Stimulated activated effector memory CD8-positive, alpha-beta T cell treated with anti-CD3 and anti-CD28 coated beads, Interleukin-12 subunit alpha, Interleukin-12 subunit beta, amount 100 ng/mL, for 72 hours (primary cell): ENCODE measurements at regions not wholly inside any gene's neighbourhood (a gene's known extent, or its start where the extent isn't known, plus 50 kb on each side); places are given as distances from the start of the nearest gene placed in this dataset.
"Not testable (repeated sequence)": the region's sequence is repeated elsewhere in the genome, so short reads cannot be mapped to it uniquely, and the experiment has no call there.

Source experiments
- ATAC-seq: fragments of 150-1000 bp; cut with Tn5 transposase; 2 replicates; pipeline ENCODE4 v1.10.0; 2021
- DNase-seq, 2 donors: peaks; one replicate each; pipeline ENCODE4 v3.0.0; 2021 to 2022; ENCODE audit warnings: low spot score in 2 of 2
- H3K27ac Mint-ChIP-seq: one replicate; pipeline ENCODE4 v1.8.0; 2022; ENCODE audit warnings: mild to moderate bottlenecking, mixed read lengths
- H3K36me3 Mint-ChIP-seq: one replicate; pipeline ENCODE4 v1.8.0; 2022; ENCODE audit warnings: mild to moderate bottlenecking, mixed read lengths
- H3K4me1 Mint-ChIP-seq: one replicate; pipeline ENCODE4 v1.8.0; 2022; ENCODE audit warnings: mixed read lengths
- H3K4me3 Mint-ChIP-seq: one replicate; pipeline ENCODE4 v1.8.0; 2022; ENCODE audit warnings: mild to moderate bottlenecking, mixed read lengths
- H3K9me3 Mint-ChIP-seq: one replicate; pipeline ENCODE4 v1.8.0; 2022; ENCODE audit warnings: mixed read lengths

DNA sequence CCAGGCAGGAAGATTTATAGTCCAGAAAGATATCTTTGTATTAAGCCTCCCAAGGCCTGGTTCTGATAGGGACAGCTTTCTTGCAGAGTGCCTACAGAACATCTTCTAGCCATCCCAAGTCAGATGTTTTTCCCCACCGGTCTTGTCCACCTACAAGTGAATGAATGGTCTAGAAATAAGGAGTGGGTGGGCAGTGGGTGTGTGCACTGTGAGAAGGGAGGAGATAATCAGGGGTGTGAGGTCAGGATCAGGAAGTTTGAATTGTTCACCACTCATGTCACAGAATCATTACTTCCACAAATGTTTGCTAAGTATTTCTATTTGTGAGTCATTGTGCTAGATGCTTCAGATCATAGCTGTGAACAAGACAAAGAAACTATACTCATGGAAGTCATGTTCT is 332.6 kb downstream of the NKX6-1 start:
- no peaks in the 10 kb centered on the region for H3K36me3 Mint-ChIP-seq
- H3K9me3 Mint-ChIP-seq = no peaks in the 10 kb centered on the region
- no peaks in the 10 kb centered on the region for H3K4me1 Mint-ChIP-seq
- ATAC-seq = no peak
- no peak overlapping the region for H3K27ac Mint-ChIP-seq
- DNase-seq = no peak
- no peak overlapping the region for H3K4me3 Mint-ChIP-seq

DNA sequence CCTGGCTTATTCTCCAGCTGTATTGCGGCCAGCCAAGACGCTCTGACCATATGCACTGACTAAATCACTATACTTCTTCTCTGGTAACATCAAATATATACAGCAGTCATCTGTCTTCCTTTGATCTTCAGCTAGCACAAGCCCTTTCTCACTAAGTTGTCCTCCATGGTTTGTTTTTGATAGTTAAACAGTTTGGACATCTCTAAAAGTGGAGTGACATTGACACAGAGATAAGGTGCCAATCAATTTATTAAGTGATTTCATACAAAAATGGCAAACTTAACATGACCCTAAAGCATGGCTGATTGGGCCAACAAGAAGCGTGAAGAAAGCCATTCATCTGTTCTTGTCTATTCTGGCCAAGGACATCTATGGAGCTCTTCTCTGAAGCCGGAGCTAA is 334.9 kb downstream of the NKX6-1 start:
- H3K9me3 Mint-ChIP-seq = no peaks in the 10 kb centered on the region

DNA sequence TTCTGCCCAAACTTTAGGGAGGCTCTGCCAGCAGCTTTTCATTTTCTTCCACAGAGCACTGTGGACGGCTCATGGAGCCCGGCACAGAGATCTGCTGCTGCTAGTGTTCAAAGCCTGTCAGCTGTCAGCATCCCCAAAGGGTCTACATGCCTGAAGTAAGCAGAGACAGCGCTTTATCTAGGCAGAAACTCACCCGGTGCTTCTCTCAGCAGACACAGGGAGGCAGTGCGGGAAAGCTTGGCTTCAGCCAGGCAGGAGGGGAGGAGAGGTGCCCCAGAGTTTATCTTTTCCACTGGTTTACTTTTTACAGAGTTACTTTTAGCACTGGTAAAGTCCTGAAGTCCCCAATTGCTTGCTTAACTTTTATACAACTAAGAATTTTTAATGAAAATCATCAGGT is 339.3 kb downstream of the NKX6-1 start:
- Mint-ChIP-seq H3K4me3 (no peak overlapping the region), H3K9me3 (no peaks in the 10 kb centered on the region), H3K36me3 (no peaks in the 10 kb centered on the region), H3K4me1 (no peaks in the 10 kb centered on the region), H3K27ac (no peak overlapping the region)
- DNase-seq (no peak), ATAC-seq (no peak)

More for the DNA sequence above, 334.9 kb downstream of the NKX6-1 start:
- ATAC-seq (no peak), DNase-seq (no peak)
- Mint-ChIP-seq H3K4me1 (no peaks in the 10 kb centered on the region), H3K27ac (no peak overlapping the region), H3K4me3 (no peak overlapping the region), H3K36me3 (no peaks in the 10 kb centered on the region)

DNA sequence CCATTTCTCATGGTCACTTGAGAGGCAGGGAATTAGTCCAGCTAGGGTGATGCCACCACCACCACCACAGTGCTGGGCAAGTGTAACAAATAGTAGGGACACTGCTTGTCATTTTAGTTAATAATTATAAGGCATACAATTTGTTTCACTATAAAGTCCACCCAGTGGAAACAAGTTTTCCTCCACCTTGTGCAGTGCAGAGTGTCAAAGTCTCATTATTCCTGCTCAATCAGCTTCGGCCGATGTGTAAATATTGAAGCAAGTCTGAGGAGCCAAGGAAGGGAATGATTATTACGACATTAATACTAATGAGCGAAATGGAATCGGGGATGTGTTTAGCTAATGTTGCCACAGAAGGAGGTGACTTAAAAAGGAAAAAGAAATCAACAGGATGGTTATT is 340.4 kb downstream of the NKX6-1 start:
- no peak overlapping the region for H3K27ac Mint-ChIP-seq
- ATAC-seq (no peak), DNase-seq (no peak)
- H3K4me3 Mint-ChIP-seq = no peak overlapping the region
- H3K9me3 Mint-ChIP-seq = no peaks in the 10 kb centered on the region
- no peaks in the 10 kb centered on the region for H3K4me1 Mint-ChIP-seq
- no peaks in the 10 kb centered on the region for H3K36me3 Mint-ChIP-seq

DNA sequence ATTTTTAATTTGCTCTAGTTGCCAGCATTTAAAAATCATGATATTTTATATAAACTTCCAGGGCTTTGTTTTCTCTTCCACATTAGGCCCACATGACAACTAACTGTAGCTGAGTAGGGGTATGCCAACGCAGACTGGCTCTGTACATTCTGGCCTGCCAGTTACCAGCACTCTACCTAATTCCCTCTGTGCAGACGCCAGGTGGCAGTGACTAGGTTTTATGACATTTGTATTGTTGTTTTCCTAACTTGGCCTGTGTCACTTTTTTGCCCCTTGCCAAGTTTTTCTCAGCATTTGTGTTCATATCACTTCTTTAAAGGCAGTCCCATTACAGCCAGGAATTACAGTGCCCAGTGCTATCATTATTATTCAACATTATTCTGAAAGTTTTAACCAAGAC is 347.5 kb downstream of the NKX6-1 start:
- ATAC-seq = no peak

DNA sequence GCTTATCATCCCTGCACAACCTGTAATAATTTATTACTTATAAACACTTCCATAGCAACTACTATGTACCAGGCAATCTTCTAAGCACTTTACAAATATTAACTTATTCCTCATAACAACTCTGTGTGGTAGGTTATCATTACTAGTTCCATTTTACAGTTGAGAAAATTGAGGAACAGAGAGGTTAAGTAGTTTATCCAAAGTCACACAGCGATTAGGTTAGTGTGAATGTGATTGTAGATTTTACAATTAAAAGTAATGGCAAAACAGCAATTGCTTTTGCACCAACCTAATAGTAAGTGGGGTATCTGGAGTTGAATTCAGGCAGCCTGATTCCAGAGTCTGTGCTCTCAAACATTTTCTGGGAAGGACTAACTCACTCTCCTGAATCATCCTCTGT is 348.9 kb downstream of the NKX6-1 start:
- H3K9me3 Mint-ChIP-seq = no peaks in the 10 kb centered on the region
- H3K27ac Mint-ChIP-seq = no peak overlapping the region
- H3K4me1 Mint-ChIP-seq = no peaks in the 10 kb centered on the region
- DNase-seq (no peak), ATAC-seq (no peak)
- H3K36me3 Mint-ChIP-seq = no peaks in the 10 kb centered on the region
- H3K4me3 Mint-ChIP-seq = no peak overlapping the region

More for the DNA sequence above, 347.5 kb downstream of the NKX6-1 start:
- no peaks in the 10 kb centered on the region for H3K4me1 Mint-ChIP-seq
- no peak overlapping the region for H3K4me3 Mint-ChIP-seq
- no peaks in the 10 kb centered on the region for H3K9me3 Mint-ChIP-seq
- H3K36me3 Mint-ChIP-seq = no peaks in the 10 kb centered on the region
- H3K27ac Mint-ChIP-seq = no peak overlapping the region
- no peak for DNase-seq

DNA sequence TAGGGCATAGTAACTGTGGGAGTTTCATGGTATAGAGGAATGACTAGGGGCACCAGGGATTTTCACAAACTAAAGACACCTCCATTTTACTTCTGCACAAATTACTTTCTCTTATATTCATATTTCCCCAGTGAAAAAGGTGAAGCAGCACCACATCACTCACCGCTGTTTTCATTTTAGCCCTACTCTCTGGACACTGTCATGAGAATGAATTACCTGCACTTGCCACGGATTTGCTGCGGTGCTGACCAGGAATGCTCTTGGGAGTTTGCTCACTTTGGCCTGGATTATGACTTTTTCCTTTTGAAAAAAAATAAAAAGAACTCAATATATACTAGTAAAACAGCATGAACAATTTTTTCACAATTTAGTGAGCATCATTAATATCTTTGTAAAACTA is 351.3 kb downstream of the NKX6-1 start:
- ATAC-seq (no peak), DNase-seq (no peak)
- H3K27ac Mint-ChIP-seq = no peak overlapping the region
- H3K36me3 Mint-ChIP-seq = no peaks in the 10 kb centered on the region
- peaks cover under 1% of the 10 kb centered on the region for H3K9me3 Mint-ChIP-seq
- no peak overlapping the region for H3K4me3 Mint-ChIP-seq
- H3K4me1 Mint-ChIP-seq = no peaks in the 10 kb centered on the region

DNA sequence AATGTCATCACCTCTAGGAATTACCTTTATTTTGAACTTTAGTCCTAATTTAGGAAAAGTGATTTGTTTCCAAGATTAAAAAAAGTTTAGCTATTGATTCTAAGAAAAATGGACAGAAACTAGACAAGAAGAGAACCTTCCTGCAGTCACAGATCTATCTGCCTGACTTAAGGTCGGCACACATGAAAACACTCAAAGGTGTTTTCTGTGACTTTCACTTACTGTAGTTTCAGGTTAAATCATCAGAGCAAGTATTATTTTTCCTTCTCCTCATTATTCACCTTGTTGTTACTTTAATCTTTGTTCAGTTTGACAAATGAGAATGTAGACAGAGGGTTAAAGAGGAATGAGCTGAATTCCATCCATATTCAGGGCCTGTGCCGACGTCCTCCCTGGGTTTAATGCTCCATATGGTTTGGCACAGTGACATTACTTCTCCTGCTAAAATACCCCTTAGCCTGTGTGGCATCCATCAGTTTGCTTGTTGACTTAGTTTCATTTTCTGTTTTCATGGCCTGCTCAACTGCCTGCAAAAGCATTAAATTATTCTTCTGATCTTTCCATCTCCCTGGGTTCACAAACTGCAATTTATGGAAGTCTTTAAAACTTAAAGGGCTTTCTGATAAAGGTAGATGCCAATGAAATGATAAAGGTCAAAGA is 352.7 kb downstream of the NKX6-1 start:
- Mint-ChIP-seq H3K27ac (no peak overlapping the region), H3K36me3 (no peaks in the 10 kb centered on the region), H3K4me1 (no peaks in the 10 kb centered on the region), H3K4me3 (no peak overlapping the region), H3K9me3 (peaks cover 4% of the 10 kb centered on the region)
- ATAC-seq (no peak), DNase-seq (no peak)

DNA sequence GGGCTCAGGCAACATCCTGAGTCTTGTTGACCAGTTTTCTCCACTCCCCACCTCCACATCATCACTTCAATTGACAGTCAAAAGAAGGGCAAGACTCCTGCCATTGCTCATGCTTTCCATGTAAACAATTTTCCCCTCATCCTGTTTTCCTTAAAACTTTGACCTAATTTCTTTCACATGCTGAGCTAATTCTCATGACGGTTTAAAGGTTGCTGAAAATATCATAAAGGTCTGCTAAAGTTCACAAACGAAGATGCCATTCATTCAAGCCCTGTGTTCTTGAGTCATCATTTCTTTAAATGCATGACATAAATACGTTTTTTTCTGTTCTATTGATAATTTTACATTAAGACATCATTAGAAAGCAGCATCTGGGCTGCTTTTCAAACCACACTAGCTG is 353.9 kb downstream of the NKX6-1 start:
- DNase-seq (no peak), ATAC-seq (no peak)
- Mint-ChIP-seq H3K4me1 (no peaks in the 10 kb centered on the region), H3K4me3 (no peak overlapping the region), H3K27ac (no peak overlapping the region), H3K36me3 (no peaks in the 10 kb centered on the region), H3K9me3 (peaks cover 4% of the 10 kb centered on the region)

DNA sequence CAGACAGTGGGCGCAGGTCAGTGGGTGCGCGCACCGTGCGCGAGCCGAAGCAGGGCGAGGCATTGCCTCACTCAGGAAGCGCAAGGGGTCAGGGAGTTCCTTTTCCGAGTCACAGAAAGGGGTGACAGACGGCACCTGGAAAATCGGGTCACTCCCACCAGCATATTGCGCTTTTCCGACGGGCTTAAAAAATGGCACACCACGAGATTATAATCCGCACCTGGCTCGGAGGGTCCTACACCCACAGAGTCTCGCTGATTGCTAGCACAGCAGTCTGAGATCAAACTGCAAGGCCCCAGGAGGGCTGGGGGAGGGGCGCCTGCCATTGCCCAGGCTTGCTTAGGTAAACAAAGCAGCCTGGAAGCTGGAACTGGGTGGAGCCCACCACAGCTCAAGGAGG is 372.2 kb downstream of the NKX6-1 start:
- not testable (repeated sequence) for H3K4me1 Mint-ChIP-seq, DNase-seq

DNA sequence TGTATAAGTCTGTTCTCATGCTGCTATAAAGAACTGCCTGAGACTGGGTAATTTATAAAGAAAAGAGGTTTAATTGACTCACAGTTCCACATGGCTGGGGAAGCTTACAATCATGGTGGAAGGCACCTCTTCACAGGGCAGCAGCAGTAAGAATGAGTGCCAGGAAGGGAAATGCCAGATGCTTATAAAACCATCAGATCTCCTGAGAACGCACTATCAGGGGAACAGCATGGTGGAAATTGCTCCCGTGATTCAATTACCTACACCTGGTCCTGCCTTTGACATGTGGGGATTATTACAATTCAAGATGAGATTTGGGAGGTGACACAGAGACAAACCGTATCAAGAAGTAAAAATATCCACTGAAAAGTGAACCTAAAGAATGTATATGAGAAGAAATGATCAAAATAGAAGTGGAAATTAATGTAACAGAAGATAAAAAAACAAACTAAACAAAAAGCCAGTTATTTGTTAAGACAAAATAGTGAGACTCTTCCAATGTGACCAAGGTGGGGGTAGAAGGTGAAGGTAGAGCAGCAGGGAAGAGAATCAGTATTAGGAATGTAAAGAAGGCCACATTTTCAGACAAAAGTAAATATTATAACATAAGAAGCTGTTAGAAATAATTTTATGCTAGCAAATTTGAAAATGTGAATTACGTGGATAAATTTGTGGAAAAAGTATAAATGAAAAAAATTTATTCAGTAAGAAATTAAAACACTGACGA is 372.9 kb downstream of the NKX6-1 start:
- ATAC-seq (no peak), DNase-seq (no peak)
- Mint-ChIP-seq H3K36me3 (no peaks in the 10 kb centered on the region), H3K9me3 (peaks cover 7% of the 10 kb centered on the region), H3K4me3 (no peak overlapping the region), H3K4me1 (no peaks in the 10 kb centered on the region), H3K27ac (no peak overlapping the region)

More for the DNA sequence above, 372.2 kb downstream of the NKX6-1 start:
- not testable (repeated sequence) for H3K36me3 Mint-ChIP-seq, ATAC-seq, H3K27ac Mint-ChIP-seq, H3K4me3 Mint-ChIP-seq, H3K9me3 Mint-ChIP-seq

DNA sequence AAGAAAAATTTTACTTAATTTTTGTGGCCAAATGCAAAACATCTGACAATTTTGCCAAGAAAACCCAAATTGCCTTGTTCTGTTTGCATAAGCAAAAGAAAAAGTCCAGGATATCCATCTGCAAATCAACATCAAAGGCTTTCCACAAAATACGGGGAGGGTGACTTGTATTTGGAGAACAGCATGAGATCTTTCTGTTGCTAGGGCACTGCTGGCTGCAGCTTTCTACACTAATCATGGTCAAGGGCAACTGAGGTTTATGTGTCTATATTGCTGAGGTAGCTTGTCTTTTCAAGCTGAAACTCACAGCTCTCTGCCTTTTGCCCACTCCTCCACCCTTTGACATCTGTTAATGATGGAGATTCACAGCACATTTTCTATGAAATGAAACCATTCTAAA is 389.1 kb downstream of the NKX6-1 start:
- Mint-ChIP-seq H3K36me3 (no peaks in the 10 kb centered on the region), H3K4me3 (no peak overlapping the region), H3K9me3 (peaks cover 13% of the 10 kb centered on the region), H3K4me1 (no peaks in the 10 kb centered on the region), H3K27ac (no peak overlapping the region)
- DNase-seq (no peak), ATAC-seq (no peak)

DNA sequence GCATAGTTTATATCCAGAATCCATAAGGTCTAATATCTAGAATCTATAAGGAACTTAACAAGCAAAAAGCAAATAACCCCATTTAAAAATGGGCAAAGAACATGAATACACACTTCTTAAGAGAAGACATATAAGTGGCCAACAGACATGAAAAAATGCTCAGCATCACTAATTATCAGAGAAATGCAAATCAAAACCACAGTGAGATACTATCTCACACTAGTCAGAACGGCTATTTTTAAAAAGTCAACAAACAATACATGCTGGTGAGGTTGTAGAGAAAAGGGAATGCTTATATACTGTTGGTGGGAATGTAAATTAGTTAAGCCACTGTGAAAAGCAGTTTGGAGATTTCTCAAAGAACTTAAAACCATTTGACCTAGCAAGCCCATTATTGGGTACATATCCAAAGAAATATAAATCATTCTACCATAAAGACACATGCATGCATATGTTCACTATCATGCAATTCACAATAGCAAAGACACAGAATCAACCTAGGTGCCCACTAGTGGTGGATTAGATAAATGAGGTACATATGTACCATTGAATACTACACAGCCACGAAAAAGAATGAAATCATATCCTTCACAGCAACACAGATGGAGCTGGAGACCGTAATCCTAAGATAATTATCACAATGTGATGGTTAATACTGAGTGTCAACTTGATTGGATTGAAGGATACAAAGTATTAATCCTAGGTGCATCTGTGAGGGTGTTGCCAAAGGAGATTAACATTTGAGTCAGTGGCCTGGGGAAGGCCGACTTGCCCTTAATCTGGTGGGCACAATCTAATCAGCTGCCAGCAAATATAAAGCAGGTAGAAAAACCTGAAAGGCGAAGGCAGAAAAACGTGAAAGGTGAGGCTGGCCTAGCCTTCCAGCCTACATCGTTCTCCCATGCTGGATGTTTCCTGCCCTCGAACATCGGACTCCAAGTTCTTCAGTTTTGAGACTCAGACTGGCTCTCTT is 397.2 kb downstream of the NKX6-1 start:
- H3K4me1 Mint-ChIP-seq, H3K9me3 Mint-ChIP-seq, ATAC-seq, H3K36me3 Mint-ChIP-seq, H3K27ac Mint-ChIP-seq, H3K4me3 Mint-ChIP-seq, DNase-seq: not testable (repeated sequence)

DNA sequence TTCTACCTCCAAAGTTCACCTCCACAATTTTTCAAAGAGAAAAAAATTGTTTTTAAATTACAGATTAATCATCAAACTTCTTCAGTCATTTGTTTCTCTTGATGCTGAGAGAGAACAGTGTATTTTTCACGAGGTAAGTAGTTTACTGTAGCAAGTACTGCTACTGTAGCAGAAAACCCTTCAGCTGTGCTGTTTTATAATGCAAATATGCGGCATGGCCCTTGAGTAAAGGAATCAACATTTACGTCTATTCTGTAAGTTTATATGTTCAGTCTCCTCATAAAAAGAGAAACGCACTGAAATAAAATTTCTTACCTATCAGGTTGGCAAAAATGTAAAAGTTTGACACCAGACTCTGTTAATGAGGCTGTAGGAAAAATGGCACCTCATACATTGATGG is 399.0 kb downstream of the NKX6-1 start:
- H3K36me3 Mint-ChIP-seq = no peaks in the 10 kb centered on the region
- no peaks in the 10 kb centered on the region for H3K4me1 Mint-ChIP-seq
- no peak overlapping the region for H3K27ac Mint-ChIP-seq
- H3K4me3 Mint-ChIP-seq = no peak overlapping the region
- ATAC-seq (no peak), DNase-seq (no peak)
- no peaks in the 10 kb centered on the region for H3K9me3 Mint-ChIP-seq

DNA sequence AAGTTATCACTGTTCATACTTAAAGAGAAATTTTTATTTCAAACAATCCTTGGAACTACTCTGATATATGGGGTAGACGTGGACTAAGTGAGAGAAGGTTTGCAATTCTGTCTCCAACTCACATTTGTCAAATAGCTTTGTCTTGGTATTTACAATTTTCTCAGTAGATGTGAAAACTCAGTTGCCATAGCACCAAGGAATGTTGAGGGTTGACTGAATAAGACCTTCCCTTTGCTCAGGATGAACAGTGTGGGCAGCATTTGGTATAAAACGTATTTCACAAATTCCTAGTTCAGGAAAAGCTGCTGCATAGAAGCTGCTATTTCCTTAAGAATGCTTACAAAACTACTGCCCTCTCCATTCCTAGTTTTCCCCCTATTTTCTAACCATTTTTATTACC is 399.5 kb downstream of the NKX6-1 start:
- ATAC-seq = no peak
- Mint-ChIP-seq H3K27ac (no peak overlapping the region), H3K4me3 (no peak overlapping the region), H3K4me1 (no peaks in the 10 kb centered on the region), H3K36me3 (no peaks in the 10 kb centered on the region), H3K9me3 (no peaks in the 10 kb centered on the region)
- DNase-seq = no peak
